Parathyroid adenoma (tissue), 2 donors: ENCODE measurements at regions not wholly inside any gene's neighbourhood (a gene's known extent, or its start where the extent isn't known, plus 50 kb on each side); places are given as distances from the start of the nearest gene placed in this dataset.

ENCODE experiments used
- H2AFZ ChIP-seq: fragments of 300-600 bp; sonication (generic); one replicate; pipeline ENCODE4 v1.7.0; 2017; ENCODE audit warnings: antibody characterized with exemption, mild to moderate bottlenecking
- H3K27ac ChIP-seq: fragments of 300-600 bp; sonication (generic); one replicate; pipeline ENCODE4 v1.7.0; 2017
- H3K27me3 ChIP-seq: fragments of 300-600 bp; sonication (generic); one replicate; pipeline ENCODE4 v1.7.0; 2017; ENCODE audit warnings: low read length; ENCODE audit not compliant: control insufficient read depth, insufficient read depth
- H3K36me3 ChIP-seq: fragments of 300-600 bp; sonication (generic); one replicate; pipeline ENCODE4 v1.7.0; 2017; ENCODE audit warnings: low read length; ENCODE audit not compliant: control insufficient read depth, insufficient read depth
- H3K4me1 ChIP-seq: fragments of 300-600 bp; sonication (generic); one replicate; pipeline ENCODE4 v1.7.0; 2017; ENCODE audit warnings: control low read depth
- H3K4me2 ChIP-seq: fragments of 300-600 bp; sonication (generic); one replicate; pipeline ENCODE4 v1.7.0; 2017; ENCODE audit warnings: low read length
- H3K4me3 ChIP-seq: fragments of 300-600 bp; sonication (generic); one replicate; pipeline ENCODE4 v1.7.0; 2017; ENCODE audit warnings: low read depth, low read length
- H3K79me2 ChIP-seq: fragments of 300-600 bp; sonication (generic); one replicate; pipeline ENCODE4 v1.7.0; 2017; ENCODE audit warnings: control low read depth
- H3K9ac ChIP-seq: fragments of 300-600 bp; sonication (generic); one replicate; pipeline ENCODE4 v1.7.0; 2017; ENCODE audit warnings: mild to moderate bottlenecking
- H3K9me3 ChIP-seq: fragments of 300-600 bp; sonication (generic); one replicate; pipeline ENCODE4 v1.7.0; 2017; ENCODE audit warnings: low read length; ENCODE audit not compliant: control insufficient read depth
- TF ChIP-seq, protein P1 (sequence below): fragments of 300-600 bp; sonication (generic); IDR thresholded peaks from one replicate; pipeline ENCODE4 v1.7.0; 2017; ENCODE audit warnings: antibody characterized with exemption, mild to moderate bottlenecking
- donor health status: primary hyperparathyroidism.

DNA sequence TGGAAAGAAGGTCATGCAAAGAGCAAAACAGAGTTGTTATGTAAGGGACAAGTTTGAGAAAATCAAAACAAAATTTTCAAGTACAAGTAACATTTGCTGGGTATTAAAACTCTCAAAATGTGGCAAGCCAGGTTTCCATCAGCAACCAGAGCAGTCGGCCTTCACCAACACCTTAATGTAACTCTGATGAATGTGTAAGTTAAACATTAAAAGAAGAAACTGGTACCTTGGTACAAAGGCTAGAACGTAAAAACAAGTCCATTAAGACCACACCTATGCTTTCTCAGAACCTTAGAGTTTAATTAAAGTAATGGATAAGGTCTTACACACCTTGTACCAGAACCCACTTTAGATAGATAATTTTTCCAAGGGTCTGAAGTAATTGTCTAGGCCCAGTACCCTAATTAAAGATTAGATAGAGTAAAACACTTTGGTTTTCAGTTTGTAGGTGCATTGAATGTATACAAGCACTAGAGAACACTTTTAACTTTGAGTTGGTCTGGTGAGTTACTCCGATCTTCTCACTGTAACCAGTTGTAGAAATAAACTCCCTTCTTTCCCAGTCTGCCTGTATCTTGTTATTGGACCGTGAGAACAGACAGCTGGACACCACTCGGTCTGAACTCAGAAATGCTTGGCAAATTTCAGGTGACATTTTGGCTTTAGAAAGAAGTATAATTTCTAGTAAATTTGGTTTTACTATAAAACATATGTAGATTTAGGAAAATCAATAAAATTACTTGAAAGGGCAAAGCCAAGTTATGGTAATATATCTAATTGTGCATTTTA, 319.4 kb downstream of the HTR1B start:
- no peak overlapping the region for H3K9ac ChIP-seq
- no peak overlapping the region for H3K27ac ChIP-seq
- H3K9me3 ChIP-seq: no peaks in the 10 kb centered on the region
- no peaks in the 10 kb centered on the region for H3K27me3 ChIP-seq
- no peak overlapping the region for H2AFZ ChIP-seq
- no peak overlapping the region for H3K4me2 ChIP-seq
- H3K4me3 ChIP-seq: no peak overlapping the region
- TF ChIP-seq, protein P1, sequence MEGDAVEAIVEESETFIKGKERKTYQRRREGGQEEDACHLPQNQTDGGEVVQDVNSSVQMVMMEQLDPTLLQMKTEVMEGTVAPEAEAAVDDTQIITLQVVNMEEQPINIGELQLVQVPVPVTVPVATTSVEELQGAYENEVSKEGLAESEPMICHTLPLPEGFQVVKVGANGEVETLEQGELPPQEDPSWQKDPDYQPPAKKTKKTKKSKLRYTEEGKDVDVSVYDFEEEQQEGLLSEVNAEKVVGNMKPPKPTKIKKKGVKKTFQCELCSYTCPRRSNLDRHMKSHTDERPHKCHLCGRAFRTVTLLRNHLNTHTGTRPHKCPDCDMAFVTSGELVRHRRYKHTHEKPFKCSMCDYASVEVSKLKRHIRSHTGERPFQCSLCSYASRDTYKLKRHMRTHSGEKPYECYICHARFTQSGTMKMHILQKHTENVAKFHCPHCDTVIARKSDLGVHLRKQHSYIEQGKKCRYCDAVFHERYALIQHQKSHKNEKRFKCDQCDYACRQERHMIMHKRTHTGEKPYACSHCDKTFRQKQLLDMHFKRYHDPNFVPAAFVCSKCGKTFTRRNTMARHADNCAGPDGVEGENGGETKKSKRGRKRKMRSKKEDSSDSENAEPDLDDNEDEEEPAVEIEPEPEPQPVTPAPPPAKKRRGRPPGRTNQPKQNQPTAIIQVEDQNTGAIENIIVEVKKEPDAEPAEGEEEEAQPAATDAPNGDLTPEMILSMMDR: no peak
- H3K79me2 ChIP-seq: no peaks in the 10 kb centered on the region
- H3K36me3 ChIP-seq: no peaks in the 10 kb centered on the region
- no peaks in the 10 kb centered on the region for H3K4me1 ChIP-seq

DNA sequence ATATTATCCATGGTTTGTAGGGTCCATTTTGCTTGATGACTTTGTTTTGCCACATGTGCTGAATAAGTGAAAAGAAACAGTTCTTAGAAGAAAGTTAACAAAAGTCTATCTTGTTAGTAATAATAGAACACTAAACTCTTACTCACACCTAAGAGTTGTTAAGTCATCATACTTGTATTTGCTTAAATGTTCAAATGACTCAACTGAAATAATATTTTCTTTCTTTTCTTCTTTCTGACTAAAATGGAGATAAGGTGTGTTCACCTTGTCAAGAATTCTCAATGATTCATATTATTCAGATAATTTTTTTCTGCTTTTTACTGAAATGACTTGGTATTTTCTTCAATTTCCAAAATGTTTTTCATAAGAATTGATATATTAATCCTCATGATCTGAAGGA, 327.2 kb downstream of the HTR1B start:
- Histone ChIP-seq H3K27me3 (no peaks in the 10 kb centered on the region), H3K36me3 (no peaks in the 10 kb centered on the region), H3K4me1 (no peaks in the 10 kb centered on the region), H3K27ac (no peak overlapping the region), H3K9me3 (no peaks in the 10 kb centered on the region), H3K79me2 (no peaks in the 10 kb centered on the region), H3K4me3 (no peak overlapping the region), H2AFZ (no peak overlapping the region), H3K9ac (no peak overlapping the region), H3K4me2 (no peak overlapping the region)
- TF ChIP-seq, protein P1: no peak

DNA sequence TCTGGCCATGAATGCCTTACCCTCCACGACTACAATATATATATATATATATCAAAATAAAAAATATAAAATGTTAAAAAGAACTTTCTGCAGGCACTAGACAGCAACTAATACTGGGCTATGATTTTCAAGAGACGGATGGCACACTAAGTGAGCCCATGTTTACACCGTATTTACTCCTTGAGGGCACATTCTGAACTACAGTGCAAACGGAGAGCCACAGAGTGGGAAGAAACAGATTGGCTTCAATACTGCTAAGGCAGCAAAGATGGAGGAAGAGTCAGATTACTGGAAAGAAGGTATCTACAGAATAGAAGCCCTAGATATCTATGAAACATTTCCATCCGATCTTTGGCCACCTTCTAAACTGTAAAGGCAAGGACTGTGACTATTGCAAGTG, 330.3 kb downstream of the HTR1B start:
- Histone ChIP-seq H3K4me2 (no peak overlapping the region), H3K36me3 (no peaks in the 10 kb centered on the region), H3K9me3 (no peaks in the 10 kb centered on the region), H3K9ac (no peak overlapping the region), H3K4me3 (no peak overlapping the region), H3K4me1 (no peaks in the 10 kb centered on the region), H3K79me2 (no peaks in the 10 kb centered on the region), H2AFZ (no peak overlapping the region), H3K27me3 (no peaks in the 10 kb centered on the region), H3K27ac (no peak overlapping the region)
- TF ChIP-seq, protein P1: no peak

DNA sequence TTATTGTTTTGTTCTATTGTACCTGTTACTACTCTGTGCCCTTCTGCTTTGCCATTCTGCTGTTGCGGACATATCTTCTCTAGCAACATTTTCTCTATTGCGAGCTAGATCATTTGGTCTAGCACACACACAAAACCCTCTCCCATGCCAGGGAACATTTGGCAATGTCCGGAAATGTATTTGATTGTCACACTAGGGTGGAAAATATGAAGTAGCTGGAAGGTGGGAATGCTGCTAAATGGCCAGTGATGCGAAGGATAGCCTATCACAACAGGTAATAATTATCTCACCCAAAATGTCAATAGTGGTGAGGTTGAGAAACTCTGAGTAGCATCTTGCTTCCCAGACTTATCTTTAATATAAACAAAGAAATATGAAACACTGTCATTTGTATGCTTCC, 331.9 kb downstream of the HTR1B start:
- Histone ChIP-seq H3K36me3 (no peaks in the 10 kb centered on the region), H3K4me1 (no peaks in the 10 kb centered on the region), H3K79me2 (no peaks in the 10 kb centered on the region), H3K4me2 (no peak overlapping the region), H3K27me3 (no peaks in the 10 kb centered on the region), H3K9me3 (no peaks in the 10 kb centered on the region), H3K27ac (no peak overlapping the region), H3K4me3 (no peak overlapping the region), H2AFZ (no peak overlapping the region), H3K9ac (no peak overlapping the region)
- TF ChIP-seq, protein P1: no peak

DNA sequence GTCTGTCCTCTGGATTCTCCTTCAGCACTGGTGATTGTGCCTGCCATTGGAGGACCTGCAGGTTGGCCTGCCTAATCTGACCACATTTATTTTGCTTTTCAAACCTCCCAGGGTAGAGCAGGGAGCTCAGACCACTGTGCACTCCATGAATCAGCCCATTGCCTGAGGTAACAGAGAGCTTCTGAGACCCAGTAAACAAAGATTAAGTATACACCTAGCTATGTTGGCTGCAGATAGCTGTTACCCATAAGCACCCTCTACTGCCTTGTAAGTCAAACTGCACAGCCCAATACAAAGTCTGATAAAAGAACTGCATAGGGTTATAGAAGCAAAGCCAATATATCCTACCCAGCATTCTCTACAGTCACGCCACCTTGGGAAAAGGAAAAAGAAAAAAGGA, 338.7 kb downstream of the HTR1B start:
- Histone ChIP-seq H3K4me3 (no peak overlapping the region), H3K27ac (no peak overlapping the region), H3K36me3 (no peaks in the 10 kb centered on the region), H3K4me2 (no peak overlapping the region), H3K4me1 (no peaks in the 10 kb centered on the region), H3K79me2 (no peaks in the 10 kb centered on the region), H3K9ac (no peak overlapping the region), H3K27me3 (no peaks in the 10 kb centered on the region), H2AFZ (no peak overlapping the region), H3K9me3 (no peaks in the 10 kb centered on the region)
- TF ChIP-seq, protein P1: no peak
